ENCODE measurements at regions not wholly inside any gene's neighbourhood (a gene's known extent, or its start where the extent isn't known, plus 50 kb on each side); places are given as distances from the start of the nearest gene placed in this dataset.
"Not testable (repeated sequence)": the region's sequence is repeated elsewhere in the genome, so short reads cannot be mapped to it uniquely, and the experiment has no call there.

DNA sequence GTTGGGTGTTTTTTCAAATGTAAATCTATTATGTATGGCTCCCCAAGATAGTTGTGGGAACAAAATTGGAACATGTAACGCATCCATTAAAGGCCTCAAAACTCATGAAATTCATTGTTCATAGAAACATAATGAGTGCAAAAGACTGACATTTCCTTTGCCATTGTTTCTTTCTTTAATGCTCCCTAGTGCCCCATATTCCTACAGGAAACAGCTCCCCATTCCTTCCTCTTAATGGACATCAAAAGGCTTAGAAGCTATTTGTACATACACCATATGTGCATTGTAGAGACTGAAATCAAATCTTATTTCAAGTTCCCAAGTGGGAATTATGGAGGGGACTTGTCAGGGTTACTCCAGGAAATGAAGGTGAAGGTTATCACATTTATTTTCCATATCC lies 139.1 kb downstream of the AHR start:
- DNase-seq (ENCODE audit: low spot score) = no peak

DNA sequence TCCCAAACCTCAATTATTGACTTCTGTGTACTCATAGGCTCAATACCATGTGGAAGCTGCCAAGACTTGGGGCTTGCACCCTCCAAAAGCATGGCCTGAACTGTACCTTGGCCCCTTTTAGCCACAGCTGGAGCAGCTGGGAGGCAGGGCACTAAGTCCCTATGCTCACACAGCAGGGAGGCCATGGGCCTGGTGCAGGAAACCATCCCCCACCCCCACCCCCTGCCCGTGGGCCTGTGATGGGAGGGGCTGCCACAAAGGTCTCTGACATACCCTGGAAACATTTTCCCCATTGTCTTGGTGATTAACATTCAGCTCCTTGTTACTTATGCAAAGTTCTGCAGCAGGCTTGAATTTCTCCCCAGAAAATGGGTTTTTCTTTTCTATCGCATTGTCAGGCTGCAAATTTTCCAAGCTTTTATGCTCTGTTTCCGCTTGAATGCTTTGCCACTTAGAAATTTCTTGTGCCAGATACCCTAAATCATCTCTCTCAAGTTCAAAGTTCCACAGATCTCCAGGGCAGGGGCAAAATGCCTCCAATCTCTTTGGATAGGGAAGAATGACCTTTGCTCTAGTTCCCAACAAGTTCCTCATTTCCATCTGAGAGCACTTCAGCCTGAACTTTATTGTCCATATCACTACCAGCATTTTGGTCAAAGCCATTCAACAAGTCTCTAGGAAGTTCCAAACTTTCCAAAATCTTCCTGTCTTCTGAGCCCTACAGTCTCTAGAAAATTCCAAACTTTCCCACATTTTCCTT lies 141.8 kb downstream of the AHR start:
- not testable (repeated sequence) for DNase-seq (ENCODE audit: low spot score)

DNA sequence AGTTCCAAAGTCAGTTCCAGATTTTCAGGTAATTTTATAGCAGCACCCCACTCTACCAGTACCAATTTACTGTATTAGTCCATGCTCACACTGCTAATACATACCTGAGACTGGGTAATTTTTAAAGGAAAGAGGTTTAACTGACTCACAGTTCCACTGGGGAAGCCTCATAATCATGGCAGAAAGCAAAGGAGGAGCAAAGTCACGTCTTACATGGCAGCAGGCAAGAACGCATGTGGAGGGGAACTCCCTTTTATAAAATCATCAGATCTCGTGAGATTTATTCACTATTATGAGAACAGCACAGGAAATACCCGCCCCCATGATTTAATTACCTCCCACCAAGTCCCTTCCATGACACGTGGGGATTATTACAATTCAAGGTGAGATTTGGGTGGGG lies 142.4 kb downstream of the AHR start:
- DNase-seq (ENCODE audit: low spot score) = no peak

DNA sequence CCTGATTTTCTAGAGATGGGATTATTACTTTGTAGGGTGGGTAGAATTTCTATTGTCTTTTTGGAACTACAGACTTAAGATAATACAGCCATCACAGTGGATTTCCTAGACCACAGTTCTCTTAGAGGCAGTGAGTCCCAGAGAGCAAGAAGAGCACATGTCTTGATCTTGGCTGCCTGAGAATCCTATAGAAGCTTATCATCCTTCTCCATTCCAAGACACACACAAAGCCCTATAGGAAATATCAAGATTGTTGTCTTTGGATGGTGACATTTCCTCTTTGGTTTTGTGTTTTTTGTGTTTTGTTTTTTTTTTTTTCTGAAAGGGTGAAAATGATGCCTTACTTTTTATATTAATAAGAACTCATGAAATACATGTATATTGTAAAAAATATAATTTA lies 143.1 kb downstream of the AHR start:
- DNase-seq (ENCODE audit: low spot score) = no peak

DNA sequence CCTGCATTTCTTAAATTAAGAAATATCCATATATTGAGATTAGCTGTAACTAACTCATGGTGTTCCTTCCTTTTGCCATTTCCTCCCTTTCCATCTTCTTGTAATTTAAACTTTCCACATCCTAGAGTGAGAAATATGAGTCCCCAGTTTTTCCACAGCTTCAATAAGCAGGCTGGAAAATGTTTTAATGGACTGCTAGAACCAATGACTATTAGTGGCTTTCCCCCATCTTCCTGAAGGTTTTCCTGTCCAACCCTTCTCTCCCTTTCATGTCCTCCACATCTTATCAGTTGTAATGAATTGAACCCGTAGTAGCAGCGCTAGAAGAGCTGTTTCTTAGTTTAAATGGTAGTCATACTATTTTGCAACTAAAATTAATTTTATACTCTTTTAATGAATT lies 145.7 kb downstream of the AHR start:
- DNase-seq (ENCODE audit: low spot score) = no peak

DNA sequence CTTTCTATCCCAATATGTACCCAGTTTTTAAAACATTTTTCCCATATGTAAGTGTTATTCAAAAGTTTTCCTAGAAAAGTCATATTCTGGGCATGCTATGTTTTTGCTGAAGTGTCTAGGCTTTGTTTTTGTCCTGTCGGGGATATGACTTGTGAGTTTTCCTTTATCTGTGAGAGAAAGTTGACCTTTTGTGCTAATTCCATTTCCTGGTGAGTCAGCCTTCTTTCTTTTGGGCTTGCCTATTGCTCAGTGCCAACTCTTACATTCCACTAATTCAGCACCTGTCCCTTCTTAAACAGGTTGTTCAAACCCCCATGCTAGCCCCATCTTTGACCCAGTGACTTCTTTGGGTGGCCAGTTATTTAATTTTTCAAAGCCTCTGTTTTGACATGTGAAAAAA lies 146.2 kb downstream of the AHR start:
- DNase-seq (ENCODE audit: low spot score) = no peak

DNA sequence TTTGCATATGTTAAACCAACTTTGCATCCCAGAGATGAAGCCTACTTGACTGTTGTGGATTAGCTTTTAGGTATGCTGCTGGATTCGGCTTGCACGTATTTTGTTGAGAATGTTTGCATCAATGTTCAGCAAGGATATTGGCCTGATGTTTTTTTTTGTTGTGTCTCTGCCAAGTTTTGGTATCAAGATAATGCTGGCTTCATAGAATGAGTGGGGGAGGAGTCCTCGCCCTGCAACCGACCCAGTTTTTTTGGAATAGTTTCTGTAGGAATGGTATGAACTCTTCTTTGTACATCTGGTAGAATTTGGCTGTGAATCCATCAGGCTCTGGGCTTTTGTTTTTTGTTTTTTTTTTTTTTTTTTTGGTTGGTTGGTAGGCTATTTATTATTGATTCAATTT lies 147.9 kb downstream of the AHR start:
- no peak for DNase-seq (ENCODE audit: low spot score)

DNA sequence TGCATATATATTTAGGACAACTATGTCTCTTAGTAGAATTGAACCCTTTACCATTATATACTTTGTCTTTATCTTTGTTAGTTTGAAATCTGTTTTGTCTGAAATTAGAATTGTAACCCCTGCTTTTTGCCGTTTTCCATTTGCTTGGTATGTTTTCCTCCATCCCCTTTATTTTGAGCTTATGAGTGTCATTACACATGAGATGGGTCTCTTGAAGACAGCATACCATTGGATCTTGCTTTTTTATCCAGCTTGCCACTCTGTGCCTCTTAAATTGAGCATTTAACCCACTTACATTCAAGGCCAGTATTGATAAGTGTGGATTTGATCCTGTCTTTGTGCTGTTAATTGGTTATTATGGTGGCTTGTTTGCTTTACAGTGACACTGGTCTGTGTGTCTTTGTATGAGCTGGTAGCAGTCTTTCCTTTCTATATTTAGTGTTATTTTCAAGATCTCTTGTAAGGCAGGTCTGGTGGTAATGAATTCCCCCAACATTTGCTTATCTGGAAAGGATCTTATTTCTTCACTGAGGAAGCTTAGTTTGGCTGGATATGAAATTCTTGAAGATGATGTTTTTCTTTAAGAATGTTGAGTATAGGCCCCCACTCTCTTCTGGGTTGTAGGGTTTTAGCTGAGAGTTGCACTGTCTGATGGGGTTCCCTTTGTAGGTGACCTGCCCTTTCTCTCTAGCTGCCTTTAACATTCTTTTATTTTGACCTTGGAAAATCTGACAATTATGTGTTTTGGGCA lies 149.5 kb downstream of the AHR start:
- no peak for DNase-seq (ENCODE audit: low spot score)

DNA sequence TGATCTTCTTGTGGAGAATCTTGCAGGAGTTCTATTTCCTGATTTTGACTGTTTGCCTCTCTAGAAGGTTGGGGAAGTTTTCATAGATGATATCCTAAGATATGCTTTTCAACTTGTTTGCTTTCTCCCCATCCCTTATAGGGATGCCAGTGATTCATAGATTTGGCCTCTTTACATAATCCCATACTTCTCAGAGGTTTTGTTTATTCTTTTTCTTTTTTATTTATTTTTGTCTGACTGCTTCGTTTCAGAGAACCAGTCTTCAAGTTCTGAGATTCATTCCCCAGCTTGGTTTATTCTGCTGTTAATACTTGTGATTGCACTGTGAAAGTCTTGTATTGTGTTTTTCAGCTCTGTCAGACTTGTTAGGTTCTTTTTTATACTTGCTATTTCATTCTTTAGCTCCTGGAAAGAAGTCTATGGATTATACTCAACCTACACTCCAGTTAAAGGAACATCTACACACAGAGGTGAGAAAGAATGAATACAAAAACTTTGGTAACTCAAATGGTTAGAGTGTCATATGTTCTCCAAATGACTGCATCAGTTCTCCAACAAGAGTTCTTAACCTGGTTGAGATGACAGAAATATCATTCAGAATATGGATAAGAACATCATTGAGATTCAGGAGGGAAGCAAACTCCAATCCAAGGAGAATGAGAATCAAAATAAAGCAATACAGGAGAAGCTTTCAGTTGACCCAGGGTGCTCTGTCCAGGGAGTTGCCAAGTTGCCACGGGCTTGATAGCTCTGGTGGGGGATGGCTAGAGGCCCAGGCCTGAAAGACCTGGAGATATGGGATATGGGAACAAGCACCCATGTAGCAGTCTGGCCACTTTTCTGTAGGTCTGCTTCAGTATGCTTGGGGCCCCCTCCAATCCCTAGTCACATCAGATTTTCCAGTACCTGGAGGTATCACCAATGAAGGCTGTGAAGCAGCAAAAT lies 150.3 kb downstream of the AHR start:
- DNase-seq (ENCODE audit: low spot score) = no peak

DNA sequence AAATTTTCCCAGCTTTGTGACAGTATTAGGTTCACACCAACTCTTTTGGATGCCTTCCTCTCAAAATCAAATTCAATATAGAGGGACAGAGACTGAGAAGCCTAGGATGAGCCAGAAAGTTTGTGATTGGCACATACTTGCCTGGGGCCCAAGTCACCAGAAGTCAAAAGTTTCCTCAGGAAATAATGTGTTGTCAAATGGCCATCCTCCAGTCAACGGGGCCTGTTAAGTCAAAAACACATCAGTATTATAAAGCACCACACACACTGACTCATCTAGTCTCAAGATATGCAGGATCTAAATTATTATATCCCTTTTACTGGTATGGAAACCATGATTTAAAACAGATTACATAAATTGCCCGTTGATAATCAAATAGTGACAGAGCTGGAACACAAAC lies 158.1 kb downstream of the AHR start:
- DNase-seq (ENCODE audit: low spot score) = no peak

DNA sequence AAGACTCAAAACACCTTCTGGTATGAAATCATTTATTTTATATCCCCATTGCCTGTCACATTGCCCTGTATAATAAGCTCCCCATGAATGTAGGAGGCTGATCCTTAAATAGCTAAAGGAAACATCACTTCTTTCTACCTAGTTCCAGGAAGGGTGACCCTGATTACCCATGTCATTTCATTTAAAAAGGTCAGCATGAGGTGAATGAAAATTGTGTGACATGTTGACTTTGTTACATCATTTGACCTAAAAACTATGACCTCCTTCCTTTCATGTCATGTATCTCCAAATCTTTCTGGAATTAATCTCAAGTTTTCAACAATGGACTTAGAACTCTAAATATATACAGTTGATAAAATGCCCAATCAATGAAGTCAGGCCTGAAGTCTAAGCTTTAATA lies 161.5 kb downstream of the AHR start:
- DNase-seq (ENCODE audit: low spot score) = no peak

DNA sequence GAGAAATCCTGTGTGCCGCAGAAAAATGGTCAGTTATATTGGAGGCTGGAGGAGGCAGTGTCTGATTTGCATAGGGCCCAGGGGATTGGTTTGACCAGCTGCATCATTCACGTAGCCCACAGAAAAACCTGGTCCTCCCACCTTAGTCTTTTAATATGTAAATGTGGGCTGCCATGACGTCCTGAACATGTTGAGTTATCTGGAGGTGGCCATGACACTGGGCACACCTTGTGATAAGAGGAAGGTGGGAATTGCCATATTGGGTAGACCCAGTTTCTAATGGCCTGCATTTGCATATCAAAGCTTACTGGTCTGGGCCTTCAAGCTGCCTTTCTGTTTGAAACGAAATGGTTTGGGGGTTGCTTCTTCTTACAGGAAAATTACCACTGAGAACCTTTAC lies 162.2 kb downstream of the AHR start:
- no peak for DNase-seq (ENCODE audit: low spot score)

DNA sequence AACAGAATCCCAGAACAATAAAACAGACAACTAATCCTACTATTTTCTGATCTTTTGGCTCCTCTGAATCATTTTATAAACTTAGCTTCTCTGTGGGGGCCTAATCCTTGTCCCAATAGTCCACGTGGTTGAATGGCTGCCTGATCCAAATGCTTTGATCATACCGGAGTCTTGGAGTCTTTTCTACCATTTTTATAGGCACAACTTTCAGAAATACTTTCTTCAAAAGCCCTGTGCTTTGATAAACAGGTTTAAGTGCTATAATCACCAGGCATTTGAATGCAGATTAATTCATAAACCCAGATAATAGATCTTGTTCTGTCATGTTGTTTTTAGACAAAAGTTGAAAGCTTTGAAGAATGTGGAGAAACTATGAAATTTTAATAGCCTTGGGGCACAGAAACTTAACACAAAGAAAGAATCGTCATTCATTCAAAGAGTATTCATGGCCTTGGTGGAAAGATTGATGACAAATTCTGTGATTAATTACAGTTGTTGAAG lies 163.7 kb downstream of the AHR start:
- no peak for DNase-seq (ENCODE audit: low spot score)

DNA sequence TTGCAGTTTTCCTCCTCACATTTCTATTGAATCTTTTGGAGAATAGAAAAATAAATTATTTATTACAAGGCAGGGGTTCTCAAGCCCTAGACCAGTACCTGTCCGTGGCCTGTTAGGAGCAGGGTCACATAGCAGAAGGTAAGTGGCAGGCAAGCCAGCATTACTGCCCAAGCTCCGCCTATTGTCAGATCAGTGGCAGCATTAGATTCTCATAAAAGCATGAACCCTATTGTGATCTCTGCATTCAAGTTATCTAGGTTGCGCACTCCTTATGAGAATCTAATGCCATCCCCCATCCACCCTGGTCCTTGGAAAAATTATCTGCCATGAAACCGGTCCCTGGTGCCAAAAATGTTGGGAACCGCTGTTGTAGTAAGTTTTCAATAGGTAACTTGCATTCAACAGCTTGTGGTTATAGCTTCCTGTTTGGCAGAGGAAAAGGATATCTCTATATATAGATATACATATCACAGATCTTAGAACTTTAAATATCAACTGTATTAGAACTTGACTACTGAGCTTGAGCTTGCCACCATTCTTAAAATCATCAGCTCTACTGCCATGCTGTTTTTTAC lies 165.1 kb downstream of the AHR start:
- DNase-seq (ENCODE audit: low spot score) = no peak

DNA sequence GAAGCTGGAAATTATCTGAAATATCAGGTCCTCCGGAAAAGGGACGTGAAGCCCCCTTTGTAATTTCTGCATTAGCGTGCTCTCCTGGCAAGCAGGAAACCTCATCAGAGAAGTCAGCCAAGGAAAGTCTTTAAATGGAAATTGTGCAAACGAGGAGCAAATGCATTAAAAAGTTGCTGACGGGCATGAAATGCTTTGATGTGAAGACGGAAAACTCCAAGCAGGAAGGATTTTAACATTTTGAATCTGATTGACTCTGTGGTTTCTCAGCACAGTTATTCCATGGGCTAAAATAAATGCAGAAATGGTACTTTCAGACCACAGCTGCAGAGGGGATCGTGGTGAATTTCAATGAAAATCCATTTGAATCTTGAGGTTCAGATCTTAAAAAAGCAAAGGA lies 167.8 kb downstream of the AHR start:
- DNase-seq (ENCODE audit: low spot score) = no peak

DNA sequence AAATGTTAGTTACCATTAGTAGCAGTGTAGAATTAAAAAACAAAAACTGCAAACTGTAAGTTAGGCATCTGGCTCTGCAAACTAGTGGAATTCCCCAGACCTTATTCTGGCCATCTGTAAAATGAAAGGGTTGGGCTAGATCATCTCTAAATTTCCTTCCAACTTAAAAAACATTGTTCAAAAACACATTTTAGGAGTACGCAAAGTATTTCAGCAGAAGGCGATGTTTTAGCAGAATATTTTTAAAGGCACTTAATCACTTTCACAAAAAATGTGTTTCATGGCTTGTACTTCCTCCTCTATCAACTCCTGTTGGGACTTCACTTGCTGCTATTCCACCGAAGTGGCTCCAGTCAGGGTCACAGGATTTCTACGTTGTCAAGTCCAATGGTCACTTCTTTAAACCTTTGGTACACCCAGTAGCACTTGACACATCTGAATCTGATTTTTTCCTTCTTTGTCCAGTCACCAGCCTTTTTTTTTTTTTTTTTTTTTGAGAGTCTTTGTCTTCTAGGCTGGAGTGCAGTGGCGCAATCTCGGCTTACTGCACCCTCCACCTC lies 169.0 kb downstream of the AHR start:
- DNase-seq (ENCODE audit: low spot score) = no peak

DNA sequence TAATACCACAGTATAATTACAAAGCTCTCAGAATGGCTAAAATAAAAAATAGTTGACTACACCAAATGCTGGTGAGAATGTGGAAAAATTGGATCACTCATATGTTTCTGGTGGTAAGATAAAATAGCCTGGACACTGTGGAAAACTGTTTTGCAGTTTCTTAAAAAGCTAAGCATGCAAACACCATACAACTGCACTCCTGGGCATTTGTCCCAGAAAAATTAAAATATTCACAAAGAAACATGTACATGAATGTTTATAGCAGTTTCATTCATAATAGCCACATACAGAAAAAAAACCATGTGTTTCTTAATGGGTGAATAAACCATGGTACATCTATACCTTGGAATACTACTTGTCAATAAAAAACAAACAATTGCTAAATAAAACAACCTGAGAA lies 172.9 kb downstream of the AHR start:
- DNase-seq (ENCODE audit: low spot score) = no peak

DNA sequence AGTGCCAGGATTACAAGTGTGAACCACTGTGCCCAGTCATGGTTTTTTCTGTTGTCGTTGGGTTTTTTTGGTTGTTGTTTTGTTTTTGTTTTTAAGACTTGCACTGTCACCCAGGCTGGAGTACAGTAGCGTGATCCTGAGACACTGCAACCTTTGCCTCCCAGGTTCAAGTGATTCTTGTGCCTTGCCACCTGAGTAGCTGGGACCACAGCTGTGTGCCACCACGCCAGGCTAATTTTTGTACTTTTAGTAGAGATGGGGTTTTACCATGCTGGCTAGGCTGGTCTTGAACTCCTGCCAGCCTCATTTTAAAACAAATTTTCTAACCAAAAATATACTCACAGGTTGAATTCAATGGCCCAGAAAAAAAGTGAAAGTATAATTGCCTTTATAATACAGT lies 174.1 kb downstream of the AHR start:
- DNase-seq (ENCODE audit: low spot score) = no peak

DNA sequence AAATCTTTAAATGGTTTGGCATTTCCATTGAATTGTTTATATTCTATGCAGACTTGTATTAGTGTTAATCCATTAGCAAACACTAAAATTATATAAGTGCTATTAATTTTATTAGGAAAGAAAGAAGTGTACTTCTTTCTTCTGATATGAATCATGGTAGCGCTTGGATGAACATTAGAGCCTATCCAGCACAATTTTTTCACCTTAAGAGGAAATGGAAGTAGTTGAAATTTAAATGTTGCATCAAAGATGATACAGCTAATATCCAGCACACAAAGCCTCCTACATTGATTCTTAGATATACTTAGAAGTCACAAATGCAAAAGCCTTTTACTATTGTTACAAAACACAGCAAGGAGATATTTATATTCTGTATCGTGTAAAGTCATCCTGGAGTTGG lies 174.5 kb downstream of the AHR start:
- DNase-seq (ENCODE audit: low spot score) = no peak

DNA sequence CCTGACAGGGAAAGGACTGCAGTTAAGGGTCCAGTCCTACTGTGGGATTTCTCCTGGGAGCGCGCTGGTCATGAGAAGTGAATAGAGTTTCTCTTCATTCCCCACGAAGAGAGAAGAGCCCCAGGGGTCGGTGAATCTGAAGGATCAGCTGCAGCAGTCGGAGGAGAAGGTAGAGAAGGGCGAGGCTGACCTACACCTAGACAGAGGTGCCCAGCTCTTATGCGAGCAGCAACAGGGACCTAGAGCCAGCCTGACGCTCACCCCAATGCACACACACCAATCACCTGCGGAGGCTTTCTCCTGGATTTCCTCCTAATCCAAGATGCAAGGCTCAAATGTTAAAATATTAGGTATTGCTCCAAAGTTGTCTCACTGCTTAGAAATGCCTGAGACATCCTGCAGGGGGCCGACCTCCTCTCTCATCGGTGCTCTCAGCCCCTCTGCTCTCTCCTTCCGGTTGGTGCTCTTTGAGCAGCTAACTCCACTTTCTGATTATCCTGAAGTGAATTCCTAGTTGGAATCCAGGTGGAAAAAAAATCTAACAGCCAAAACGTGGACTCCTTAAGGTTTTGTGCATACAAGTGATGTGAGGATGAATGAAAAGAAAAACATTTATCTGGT lies 176.4 kb downstream of the AHR start:
- peak; percentile 19 for DNase-seq (ENCODE audit: low spot score)

DNA sequence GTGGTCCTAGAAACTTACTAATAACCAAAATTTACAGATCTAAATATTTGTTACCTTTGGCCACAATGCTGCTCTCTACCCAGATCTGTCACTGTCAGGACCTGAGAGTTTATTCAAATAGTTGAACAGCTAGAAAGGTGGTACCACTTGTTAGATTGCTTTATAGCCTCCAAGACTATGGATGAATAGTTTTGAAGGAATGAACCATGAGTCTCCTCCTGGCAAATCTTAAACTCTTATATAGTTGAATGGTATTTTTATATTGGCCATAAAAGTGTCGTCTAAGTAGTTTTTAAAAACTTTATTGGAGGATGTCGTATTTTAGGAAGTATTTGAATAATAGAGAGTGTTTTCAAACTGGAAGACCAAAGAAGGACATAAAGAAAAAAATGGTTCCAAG lies 178.7 kb downstream of the AHR start:
- no peak for DNase-seq (ENCODE audit: low spot score)
